HG03175 (cell line): ENCODE measurements at regions not wholly inside any gene's neighbourhood (a gene's known extent, or its start where the extent isn't known, plus 50 kb on each side); places are given as distances from the start of the nearest gene placed in this dataset.

Experiments
- ATAC-seq: cut with Tn5 transposase; IDR thresholded peaks from one replicate; pipeline ENCODE4 v1.9.1; 2021; ENCODE audit warnings: mild to moderate bottlenecking, moderate library complexity; ENCODE audit not compliant: unreplicated experiment

DNA sequence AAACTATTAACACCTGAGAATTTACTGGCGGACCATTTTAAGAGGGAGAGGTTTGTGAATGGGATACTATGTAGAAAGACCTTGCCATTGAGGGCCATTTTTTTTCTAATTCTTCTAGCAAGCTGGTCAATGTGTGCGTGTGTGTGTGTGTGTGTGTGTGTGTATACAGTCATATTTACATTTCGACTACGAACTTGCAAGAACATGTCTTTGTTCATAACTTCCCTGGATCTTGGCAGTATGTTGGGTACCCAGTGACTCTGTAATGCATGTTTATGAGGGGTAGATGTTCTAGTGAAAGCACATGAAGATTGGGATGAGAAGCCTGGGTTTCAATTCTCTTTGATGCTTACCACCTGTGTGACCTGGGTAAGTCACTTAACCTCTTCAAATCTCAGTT, 133.6 kb downstream of the UBE2E3 start:
- ATAC-seq: no peak

DNA sequence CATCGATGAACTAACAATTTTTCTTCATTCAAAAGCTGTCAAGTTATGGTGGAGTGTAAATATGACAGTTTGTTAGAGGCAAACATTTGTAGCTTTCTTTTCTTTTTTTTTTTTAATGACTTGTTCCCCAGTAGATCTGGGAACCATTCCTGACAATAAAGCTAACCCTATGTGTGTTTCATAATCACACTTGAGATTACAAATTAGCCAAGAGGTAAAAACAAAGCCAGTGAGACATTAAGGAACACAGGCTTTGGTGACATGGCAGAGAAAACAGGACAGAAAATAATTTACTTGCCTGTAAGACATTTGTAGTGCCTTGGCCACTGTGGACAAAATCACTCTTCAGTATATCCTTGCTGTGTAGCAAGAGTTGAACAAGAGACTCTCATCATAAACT, 135.9 kb downstream of the UBE2E3 start:
- ATAC-seq: no peak

DNA sequence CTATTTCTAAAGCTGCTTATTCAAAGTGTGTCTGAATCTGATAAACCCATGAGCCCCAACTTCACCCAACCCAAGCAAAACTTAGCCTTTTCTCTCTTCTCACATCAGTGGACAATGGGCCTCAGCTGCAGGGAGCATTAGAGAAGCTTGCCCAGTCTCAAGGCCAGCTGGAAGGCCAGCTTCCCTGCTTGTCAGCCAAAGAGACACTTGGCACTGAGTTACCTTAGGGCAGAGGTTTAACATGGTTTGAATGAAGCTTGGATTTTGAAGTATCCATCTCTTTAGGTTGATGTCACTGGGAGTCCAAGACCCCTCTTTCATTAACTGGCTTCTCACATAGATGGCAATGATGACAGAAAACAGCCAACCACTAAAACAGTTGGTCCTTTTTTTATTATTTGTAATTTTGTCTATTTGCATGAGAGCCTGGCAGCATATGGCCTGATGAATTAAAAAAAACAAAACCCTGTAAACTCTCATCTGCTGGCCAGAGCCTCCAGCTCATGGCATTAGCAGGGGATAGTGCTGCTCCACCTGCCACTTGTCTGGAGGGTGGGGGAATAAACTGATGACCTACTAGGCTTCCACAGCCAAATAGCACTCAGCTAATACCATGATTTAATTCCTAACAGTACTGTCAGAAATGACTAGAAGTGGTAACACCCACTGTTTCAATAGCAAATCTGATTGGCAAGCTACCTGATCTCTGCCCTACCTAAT, 137.0 kb downstream of the UBE2E3 start:
- ATAC-seq: no peak

DNA sequence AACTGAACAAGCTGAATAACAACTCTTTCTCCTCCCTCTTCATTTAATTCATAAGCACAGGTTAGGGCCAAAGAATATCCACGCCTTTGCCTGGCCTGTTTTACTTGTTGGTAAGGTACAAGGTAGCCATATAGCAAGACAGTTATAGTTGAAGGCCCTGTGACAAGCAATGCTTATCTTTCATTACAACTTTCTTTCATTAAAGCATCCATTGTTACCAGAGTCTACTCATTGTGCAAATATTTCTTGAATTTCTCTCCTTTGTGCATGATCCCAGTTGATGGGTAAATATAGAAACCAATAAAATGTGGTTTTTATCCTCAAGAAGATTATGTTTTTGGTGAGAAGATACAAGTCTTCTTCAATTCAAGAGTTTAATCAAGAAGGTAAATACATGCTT, 140.2 kb downstream of the UBE2E3 start:
- ATAC-seq: no peak

DNA sequence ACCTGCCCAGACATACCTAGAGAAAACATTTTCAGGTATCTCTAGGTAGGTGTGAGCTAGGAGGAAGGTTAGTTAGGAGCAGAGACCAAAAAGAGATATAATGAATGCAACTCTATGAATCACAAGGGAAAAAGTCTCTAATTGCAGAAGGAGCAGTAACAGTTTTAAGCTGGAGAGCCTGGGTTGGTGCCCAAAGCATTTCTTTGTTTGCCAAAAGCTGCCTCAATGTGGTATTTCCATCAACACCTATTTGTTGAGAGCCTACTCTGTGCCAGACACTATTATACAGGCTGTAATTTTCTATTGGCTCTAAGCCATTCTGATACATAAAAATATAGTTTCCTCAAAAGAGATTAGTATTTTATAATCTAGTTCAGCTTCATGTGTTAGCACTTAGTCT, 141.6 kb downstream of the UBE2E3 start:
- ATAC-seq: no peak

DNA sequence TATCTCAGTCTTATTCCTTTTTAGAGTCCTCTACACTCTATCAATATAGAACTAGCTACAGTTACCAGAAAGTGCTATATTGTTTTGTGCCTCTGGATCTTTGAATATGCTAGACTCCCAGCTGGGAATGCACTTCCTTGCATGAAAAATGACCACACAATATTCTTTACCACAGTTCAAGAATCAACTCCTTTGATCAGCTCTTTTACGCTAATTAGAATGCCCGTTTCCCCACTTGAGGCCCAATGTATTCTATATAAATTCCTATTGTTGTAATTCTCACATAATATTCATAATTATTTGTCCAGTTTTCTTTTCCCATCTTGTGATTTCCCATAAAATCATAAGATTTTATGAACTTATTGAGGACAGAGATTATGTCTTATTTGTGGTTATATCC, 142.2 kb downstream of the UBE2E3 start:
- ATAC-seq: no peak

DNA sequence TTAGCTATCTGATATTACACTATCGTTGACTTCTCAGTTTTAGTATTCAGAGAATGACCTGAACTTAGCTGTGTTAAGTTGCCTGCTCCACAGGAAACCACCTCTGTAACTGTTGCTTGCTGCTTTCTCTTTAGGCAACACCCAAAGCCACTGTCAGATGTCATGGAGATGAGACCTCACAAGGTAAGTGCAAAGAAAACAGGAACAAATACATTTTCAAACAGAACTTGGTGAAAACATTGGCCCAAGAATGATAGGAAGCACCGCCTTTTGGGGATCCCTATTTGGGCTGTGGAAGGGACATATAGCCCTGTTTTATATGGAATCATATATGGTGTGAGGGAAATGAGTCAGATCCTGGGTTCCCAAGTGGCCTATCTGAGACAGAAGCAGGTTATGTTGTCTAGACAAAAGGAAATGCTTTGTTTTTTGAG, 143.4 kb downstream of the UBE2E3 start:
- ATAC-seq: peak; percentile 94

DNA sequence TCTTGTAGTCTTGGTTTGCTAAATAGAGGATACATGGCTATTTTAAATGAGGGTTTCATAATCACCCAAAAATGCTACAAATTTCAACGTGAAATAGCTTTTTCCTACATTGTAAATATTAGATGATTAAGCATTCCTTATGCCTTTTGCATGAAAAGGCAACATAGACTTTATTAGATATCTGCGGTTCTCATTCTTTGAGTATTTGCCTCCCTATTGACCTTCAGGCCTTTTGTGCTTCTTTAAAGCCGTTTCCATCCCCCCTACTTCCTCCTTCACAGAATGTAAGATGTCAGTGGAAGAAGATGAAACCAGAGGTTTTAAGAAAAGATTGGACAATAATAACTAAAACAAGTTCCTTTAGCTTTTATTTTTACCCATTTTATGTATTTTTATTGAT, 144.1 kb downstream of the UBE2E3 start:
- ATAC-seq: no peak

DNA sequence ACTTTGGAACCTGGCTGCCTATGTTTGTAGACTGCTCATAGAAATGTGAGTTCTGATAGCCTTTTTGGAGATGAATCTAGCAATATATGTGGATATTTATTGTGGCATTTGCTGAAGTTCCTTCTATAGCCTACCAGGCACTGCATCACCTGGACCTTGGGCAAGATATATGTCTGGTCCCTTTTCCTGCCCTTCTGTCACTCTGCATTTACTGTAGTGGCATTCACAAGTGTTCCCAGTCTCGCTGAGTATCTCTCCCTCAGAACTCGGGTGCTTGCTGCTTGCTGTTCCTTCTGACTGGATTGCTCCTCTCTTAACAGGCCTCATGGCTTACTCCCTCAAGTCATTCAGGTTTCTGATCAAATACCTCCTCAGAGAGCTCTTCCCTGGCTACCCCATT, 145.0 kb downstream of the UBE2E3 start:
- ATAC-seq: no peak

DNA sequence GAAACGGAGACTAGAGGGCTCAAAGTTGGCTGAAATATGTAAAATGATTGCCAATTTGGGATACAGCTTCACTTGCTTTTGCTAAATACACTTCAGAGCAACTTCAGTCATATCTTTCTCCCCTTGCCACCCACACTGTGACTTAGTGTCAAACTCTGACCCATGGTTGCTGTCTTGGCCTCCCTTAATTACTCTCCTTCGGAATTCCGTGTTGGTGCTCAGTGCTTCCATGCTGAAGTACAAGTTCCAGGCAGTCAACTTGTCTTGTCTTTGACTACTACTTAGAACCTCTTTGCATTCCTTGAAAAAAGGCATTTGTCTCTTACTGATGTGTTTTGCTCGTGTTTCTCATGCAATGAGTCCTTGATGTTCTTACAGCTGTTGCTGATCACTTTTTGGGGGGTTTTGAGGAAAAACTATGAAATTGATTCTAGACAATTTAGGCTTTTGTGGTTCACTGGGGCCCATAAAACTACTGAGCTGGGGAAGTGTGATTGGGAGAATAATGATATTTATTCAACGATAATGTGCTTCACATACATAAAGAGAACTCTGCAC, 146.0 kb downstream of the UBE2E3 start:
- no peak for ATAC-seq

DNA sequence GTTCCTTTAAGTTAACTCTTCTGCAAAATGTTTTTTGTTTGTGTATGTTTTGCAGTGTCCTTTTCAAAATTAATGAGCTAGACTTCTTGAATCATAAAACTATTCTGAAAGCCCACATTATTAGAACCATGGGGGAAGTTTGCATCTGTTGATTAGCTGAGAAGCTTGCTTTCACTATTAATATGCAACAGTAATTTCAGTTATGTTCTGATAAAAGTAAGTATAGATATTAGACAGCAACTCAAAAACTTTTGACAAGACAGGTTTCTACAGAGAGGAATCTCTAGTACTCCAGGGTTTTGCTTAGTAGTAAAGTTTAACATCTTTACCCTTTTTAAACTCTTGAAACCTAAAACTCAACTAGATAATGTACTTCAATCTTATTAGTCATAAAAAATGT, 147.8 kb downstream of the UBE2E3 start:
- peak; percentile 56 for ATAC-seq

DNA sequence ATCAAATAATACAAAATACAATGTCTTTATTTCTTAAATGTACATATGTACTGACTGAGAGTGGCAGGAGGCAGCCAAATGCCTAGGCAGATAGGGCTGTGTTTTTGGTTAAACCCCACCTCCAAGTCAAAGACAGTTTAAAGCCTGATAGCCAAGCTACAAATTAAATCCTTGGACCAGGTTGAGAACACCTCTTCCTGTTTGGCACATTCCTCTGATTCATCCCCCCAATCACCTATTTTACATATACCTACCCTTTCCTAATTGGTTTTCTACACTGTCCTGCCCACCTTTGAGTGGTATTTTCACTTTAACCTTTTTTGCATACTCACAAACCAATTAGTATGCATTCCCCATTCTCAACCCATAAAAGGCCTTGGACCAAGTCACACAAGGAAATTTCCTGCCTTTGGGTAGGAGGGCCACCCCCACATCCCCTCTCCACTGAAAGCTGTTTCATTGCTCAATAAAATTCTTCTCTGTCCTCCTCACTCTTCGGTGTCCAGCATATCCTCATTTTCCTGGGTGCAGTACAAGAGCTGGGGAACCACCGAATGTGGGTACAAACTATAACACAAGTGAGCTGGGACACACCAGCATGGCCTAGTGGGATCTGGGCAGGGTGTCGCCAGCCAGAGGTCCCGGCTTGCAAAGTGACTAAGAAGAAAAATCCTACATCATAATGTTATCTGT, 149.1 kb downstream of the UBE2E3 start:
- no peak for ATAC-seq

DNA sequence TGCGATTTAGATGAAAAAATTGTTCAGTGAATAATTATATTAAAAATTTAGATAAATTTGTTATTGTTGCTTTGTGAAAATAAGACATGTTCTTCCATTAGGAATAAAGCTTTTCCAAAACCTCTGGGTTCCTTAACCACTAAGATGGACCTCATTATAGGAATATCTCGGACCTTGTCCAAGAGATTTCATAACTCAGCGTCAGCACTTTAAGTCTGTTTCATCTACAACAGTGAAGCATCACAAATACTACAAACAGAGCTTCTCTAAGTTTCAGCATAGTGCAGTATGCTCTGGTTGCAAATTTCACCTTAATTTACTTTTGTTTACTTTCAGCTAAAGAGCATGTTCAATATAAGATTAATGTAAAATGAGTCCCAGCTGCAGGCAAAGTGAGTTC, 150.3 kb downstream of the UBE2E3 start:
- no peak for ATAC-seq

DNA sequence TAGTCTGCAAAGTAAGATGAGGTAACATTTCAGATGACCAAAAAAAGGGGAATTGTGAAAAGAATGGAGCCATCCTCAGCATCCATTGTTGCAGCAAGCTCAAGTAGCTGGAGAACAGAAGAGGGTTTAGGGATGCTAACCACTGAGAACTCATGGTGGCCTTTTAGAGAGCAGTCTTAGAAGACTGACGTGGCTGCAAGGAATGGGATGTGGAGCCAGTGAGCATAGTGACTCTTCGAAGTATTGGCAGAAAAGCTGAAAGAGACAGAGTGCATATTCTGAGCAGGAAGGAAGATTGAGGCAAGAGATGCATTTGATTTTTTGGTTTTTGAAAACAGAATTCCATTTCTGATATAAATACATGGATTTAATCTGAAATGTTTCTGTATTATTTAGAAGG, 151.2 kb downstream of the UBE2E3 start:
- ATAC-seq: no peak

DNA sequence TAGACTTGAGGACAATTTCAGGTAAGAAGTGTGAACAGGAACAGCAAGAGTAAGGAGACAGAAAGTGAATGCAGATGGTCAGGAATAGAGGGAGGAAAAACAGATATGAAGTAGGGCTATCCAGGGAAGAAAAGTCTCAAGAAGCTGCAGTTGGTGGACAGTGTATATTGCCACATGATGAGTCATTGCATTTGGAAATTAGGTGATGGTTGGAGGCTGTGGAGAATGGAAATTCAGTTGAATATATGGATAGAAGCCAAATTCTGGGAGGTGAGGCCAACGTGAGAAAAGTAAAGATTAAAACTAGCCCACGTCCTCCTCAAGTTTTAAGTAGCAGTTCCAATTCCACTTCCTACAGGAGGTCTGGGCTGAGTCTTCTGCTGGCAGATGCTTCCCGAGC, 158.4 kb downstream of the UBE2E3 start:
- ATAC-seq: no peak

DNA sequence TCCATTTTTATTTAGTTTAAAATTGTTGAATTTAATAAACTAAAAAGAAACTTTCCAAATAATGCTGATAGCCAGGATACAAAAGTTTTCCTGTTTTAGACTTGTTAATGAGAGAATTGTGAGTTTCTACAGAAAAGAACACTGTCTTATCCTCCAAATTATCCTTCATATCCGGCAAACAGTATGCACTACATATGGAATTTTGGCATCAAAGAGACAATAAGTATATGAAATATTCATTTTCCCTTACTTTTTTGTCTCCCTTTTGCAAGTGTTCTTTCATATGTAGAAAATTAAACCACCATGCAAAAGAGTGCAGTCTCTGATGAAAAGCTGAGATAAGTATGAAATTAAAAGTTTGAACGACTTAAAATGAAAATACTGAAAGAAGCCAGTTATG, 159.4 kb downstream of the UBE2E3 start:
- ATAC-seq: no peak

DNA sequence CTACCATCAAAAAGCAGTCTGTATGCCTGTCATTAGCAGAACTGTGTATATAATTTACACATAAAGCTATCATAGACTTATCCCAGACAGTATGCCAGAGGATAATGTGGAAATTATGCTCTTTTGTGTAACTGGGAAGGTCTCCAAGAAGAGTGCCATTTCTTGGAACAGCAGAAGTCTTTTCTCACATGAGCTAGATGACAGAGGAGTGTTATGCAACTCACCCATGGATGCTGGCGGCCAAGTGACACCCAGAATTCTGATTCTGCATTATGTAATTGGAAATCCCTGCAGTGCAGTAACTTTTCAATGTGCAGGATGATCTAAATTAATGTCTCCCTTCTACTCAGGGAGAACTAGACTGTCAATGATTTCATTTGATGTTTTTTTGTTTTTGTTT, 160.0 kb downstream of the UBE2E3 start:
- ATAC-seq: no peak

DNA sequence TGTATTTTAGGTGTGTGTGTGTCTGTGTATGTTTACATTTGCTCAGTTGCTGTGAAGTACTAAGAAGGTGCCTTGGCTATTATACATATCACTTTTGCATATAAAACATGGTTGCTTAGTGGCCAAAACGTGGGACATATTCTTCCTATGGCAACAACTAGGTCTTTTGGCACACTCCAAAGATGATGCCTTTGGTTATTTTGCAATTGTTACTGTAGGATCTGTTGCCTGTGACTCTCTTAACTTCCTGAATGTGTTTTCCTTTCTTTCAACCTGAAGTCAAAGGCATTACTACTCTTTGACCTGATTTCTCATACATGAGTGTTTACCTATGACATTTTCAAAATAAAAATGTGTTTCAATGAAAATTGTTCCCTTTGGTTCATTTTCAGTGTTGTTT, 160.5 kb downstream of the UBE2E3 start:
- no peak for ATAC-seq

DNA sequence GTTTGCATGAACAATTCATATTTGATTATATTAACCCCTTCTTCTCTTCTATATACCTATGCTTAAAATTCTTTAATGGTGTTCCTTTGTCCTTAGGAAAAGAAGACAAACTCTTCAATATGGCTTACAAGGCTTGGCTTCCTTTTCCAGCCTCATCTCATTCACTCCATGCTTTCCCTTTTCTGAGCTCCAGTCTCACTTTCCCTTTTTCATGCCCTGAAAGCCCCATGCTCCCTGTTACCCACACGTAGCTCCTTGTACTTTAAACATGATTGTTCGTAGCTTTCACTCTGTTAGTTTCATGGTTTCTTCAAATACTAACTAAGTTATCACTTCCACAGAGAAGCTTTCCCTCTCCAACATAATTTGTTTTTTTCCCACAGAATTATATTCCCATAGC, 161.3 kb downstream of the UBE2E3 start:
- ATAC-seq: no peak

DNA sequence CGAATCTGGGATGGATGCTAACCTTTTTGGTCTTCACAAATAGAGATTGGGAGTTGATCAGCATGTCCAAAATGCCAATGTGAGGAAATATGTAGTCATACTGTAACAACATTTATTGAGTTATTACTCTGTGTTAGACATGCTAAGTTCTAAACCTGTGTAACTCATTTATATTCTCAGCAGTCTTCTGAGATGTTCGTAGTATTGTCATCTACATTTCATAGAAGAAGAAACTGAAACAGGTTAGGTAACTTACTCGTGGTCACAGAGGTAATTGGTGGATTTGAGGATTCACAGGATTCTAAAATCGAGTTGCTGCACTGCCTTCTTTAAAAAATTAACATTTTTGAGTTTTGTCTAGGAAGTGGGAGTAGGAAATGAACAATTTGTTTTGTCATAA, 162.1 kb downstream of the UBE2E3 start:
- no peak for ATAC-seq

DNA sequence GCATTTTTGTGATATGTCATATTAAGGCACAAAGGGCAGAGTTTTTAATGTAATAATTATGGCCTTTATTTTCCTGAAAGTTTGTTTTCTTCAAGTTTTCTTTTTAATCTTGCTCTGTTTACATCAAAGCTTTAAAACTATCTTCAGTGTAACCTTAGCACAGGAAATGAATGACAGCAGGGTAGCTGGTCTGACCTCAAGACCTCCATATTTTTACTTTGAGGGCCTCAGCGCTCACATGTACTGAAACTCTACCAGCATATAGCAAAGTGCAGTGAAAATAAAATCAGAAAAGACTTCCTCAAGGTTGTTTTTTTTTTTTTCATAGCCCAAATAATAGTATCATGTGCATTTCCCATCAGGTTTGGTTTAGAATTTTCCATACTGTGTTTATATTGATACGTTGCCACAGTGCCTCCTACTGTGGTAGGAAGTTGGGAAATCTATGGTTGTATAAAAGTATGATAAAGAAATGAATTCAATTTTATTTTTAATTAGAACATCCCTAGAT, 163.4 kb downstream of the UBE2E3 start:
- ATAC-seq: no peak

DNA sequence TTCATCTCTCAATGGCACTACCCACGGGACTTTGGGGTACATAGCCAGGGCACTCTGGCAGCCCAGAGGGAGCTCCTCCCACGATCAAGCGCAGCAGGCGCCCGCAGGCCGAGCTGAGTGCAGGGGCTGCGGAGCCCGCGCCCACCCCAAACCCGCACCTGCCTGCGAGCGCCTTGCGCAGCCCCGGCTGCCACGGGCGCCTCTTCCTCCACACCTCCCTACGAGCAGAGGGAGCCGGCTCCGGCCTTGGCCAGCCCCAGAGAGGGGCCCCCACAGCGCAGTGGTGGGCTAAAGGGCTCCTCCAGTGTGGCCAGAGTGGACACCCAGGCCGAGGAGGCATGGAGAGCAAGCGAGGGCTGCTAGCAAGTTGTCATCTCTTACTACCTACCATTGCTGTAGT, 165.2 kb downstream of the UBE2E3 start:
- ATAC-seq: no peak
